HG02884 (cell line): ENCODE measurements at regions not wholly inside any gene's neighbourhood (a gene's known extent, or its start where the extent isn't known, plus 50 kb on each side); places are given as distances from the start of the nearest gene placed in this dataset.
"Not testable (repeated sequence)": the region's sequence is repeated elsewhere in the genome, so short reads cannot be mapped to it uniquely, and the experiment has no call there.

Source experiments
- ATAC-seq: cut with Tn5 transposase; IDR thresholded peaks from one replicate; pipeline ENCODE4 v1.9.1; 2021; ENCODE audit warnings: mild to moderate bottlenecking, moderate library complexity; ENCODE audit not compliant: unreplicated experiment

DNA sequence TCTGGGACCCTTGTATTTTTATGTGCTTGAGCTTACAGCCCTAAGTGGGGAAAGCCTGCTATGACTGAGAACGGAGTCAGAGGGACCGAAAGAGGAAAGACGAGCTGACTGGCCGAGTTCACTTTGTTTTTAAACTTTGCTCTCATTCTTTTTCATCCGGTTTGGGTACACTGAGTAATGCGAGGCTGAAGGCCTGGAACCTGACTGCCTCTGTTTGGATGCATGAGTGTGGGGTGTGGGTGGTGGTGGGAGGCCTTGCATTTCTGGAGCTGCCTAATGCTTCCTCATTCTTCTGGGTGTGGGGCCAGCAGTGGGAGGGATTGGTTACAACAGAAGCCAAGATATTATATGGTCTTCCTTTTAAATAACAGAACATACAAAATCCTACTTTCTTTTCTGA lies 155.5 kb downstream of the BUB3 start:
- no peak for ATAC-seq

DNA sequence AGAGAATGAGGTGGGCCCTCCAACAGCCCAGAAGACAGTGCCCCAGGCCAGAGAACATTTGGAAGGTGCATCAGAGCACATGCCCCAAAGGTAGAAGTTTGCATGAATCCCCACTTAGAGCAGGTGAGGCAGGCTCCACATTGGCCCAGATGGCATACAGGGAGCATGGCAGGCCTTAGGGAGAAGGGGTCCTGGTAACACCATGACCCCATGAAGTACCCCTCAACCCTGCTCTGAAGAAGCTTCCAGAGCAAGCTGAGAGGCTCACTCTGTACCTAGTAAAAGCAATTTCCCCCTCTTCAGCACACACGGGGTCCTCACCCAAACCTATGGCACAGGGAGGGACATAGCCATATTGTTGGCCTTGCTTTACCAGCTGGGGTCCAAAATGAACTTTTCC lies 162.6 kb downstream of the BUB3 start:
- no peak for ATAC-seq

DNA sequence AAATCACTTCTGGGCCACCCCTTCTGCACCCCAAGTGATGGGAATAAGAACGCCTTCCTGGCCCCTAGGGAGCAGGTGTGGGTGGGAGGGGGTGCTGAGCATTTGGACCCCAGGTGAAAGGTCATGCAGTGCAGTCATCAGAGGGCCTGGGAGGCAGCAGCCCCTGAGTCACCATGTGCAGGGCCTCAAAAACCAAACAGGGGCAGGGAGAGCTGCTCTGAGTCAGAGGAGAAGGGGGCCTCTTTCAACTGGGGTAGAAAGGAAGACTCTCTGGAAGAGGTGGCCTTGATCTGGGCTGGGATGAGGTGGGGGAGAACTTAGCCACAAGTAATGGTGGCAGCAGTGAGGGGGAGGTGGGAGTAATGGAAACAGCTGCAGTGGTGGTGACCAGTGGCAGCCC lies 164.3 kb downstream of the BUB3 start:
- no peak for ATAC-seq

DNA sequence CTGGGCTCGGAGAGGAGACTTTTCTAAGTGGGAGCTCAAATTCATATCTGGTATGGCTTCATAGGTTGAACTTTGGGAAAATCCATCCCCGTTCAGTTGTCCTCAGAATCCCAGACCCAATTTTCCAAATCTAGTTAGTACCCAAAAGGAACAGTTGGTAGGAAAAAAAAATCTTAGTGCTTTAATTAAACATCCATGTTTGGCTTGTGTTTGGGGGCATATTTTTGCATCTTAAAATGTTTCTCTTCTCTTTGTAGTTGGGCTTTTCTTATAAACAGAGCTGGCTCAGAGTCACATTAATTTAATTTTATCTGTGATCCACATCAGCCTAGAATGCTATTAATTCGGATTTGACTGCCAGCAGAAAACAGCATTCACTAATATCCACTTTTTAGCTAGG lies 165.9 kb downstream of the BUB3 start:
- ATAC-seq, result no peak

DNA sequence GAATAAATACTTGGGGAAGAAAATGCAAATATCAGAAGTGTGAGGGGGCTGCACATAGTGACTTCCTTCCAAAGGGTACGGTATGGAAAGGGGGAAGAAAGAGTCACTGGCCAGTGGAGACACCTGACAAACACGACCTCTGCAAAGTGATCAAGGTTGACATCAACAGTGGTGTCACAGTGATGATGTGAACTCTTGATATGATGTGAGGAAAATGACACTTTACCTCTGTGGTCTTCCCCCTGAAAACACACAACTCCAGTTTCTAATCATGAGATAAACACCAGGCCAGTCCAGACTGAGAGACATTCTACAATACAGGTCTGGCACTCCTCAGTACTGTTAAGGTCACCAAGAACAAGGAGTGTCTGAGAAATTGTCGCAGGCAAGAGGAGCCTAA lies 169.7 kb downstream of the BUB3 start:
- no peak for ATAC-seq

DNA sequence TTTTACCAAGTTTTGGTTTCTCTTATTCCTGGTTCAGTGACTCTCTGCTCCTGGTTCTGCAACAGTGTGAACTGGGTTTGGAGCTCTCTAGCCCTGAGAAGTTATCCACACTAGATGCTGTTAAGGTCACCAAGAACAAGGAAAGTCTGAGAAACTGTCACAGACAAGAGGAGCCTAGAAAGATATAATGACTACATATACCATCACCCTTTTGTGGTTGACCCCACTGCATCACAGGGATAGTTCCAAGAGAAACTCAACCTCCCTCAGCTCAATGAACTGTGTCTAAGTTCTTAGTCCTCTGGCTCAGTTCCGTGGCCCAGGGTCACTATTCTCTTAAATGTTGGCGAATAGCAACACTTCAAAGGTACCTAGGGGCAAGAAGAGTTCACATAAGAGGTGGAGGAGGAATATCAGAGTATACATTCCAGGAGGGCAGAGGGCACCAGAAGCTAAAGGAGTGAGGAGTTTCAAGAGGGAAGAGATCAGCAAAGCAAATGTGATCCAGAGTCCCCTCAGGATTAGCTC lies 171.5 kb downstream of the BUB3 start:
- no peak for ATAC-seq

DNA sequence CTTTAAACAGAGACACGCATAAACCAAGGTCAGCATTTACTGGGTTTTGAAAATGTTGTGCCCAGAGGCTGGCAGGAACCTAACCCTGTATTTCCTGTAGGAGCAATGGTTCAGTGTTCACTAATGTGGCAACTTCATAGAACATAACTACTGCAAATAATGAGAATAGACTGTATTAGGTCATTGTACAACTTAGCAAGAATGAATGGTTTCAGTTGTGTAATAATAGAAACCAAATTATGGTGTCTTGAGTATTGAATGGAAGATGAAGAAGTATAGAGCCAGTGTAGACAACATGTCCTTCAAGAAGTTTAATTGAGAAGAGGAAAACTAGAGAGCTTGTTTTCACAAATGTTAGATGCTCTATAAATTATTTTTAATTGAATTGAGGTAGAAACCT lies 172.5 kb downstream of the BUB3 start:
- ATAC-seq, result no peak

DNA sequence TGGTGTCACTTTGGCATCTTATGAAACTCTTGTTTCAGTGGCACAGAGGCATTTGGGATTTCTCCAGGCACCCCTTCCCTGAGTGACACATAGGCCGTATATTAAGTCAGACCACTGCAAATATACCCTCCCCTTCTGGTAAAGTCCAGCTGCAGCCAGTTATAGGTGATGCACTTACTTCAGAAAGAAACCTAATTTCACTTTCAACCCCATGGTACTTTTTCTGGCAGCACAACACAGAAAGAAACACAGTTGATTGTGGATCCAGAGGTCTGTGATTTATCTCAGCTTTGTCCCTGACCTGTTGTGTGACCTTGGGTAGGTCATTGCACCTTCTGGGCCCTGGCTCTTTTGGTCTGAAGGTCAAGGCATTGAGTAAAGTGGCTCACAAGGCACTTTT lies 173.2 kb downstream of the BUB3 start:
- ATAC-seq, result peak; percentile 71

DNA sequence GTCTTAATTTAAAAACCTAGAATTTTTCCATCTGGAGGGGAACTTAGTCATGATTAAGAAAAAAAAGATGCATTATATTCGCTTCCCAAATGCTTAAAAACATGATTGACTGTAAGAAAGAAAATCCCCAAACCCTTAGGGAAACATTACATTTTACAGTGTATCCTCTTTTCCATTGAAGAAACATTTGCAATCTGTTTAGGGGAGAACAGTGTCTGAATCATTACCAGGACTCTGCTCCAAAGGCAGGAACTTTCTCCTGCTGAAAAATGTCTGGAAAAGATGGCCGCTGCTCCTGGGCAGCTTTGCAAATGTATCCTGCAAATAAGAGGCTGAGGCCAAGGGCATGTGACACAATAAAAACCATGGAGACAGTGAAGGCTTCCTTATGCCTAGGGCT lies 173.7 kb downstream of the BUB3 start:
- ATAC-seq, result no peak

DNA sequence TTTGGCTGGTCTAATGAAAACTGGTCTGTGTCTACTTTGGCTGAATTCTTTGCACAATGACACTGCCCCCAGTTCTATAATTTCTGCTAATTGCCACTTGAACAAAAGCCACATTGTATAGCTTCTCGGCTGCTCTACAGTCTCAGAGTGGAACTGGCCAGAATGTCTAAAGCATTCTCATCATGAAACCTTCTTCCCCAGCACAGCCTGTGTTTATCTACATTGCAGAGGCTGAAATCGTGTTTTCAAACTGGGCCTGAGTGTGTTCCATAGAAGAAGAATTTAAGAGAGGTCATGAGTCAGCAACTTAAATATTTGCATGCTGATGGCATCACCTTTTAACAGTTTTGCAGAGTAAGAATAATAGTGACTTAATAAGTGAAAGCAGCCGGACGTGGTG lies 177.2 kb downstream of the BUB3 start:
- no peak for ATAC-seq

DNA sequence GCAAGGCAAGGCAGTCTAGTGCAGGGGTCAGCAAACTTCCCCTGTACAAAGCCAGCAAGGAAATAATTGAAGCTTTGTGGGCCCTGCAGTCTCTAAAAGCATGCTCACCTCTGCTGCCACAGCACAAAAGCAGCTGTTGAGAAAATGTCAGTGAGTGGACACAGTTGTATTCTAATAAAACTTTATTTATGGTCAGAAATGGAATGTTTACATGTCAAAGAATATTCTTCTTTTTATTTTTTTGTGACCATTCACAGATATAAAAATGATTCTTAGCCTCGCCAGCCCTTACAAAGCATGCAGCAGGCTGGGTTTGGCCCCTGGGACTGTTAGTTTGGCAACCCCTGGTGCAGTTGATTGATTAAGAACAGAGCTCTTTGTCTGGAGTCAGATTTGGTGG lies 192.4 kb downstream of the BUB3 start:
- ATAC-seq, result no peak

DNA sequence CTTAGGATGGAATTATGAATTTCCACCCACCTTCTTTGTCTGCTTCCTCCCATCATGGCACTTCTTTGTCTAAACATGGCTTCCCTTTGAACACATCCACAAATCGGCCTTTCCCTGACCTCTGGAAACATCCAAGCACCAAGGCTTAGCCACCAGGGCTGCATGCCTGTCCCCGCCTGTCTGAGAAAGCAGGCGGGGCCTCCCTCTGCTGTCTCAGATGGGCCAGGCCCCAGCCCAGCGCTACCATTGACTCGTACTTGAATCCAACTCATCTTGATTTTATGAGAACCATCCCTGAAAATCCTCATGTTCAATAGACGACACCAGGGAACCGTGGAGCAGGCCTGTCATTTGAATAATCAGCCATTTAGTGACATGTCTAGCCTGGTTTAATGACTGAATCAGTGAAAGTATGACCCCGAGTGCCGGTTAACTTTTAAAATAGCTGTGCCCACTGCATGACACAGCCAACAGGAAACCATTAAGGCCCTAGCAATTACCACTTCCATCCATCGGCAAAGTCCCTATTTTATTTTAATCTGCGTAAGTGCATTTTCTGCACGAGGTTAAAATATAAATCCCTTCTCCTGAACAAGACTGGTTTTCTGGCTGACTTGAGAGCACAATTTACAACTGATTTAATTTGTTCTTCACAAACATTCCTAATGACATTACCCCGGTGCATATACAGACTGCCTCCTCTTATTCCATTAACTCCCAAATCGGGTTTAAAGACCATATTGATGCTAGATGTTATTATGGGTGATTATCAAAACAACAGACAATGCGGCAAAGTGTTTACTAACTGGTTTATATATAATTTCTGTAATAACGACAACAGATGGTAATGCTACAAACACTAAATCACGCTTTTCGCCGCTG lies 194.7 kb downstream of the BUB3 start:
- no peak for ATAC-seq

DNA sequence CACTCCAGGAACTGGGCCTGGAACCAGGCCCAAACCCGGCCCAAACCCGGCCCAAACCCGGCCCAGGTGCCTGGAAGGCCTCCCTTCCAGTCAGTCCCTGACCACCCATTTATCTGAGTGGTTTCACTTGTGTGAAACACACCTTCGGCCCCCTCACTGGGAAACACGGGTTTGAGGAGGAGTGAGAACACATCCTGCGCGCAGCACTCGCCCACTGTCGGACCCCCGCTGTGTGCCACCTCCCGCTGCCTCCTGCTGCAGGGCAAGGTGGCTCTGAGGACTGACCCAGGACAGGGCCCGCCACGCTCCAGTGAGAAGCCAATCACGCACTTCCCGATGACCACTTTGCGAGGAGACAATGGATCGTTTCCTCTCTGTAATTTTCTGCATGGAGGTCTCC lies 197.5 kb downstream of the BUB3 start:
- ATAC-seq, result no peak

DNA sequence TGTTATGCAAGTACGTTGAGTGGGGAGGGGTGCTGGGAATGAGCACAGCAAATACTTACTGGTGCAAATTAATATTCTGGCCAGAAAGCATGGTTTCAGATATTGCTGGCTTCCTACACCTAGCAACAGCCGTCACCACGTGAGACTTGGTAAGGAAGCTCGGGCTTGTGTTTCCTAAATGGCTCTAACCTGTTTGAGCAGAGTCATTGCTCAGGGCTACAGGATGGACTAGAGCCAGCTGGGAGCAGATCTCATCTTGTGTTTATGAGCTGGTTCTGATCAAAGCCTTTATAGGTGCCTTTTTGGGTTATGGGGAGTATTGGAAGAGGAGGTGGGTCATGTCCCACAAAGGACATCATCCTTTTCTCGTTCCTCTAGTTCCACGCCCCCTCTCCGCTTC lies 200.3 kb downstream of the BUB3 start:
- ATAC-seq, result no peak

DNA sequence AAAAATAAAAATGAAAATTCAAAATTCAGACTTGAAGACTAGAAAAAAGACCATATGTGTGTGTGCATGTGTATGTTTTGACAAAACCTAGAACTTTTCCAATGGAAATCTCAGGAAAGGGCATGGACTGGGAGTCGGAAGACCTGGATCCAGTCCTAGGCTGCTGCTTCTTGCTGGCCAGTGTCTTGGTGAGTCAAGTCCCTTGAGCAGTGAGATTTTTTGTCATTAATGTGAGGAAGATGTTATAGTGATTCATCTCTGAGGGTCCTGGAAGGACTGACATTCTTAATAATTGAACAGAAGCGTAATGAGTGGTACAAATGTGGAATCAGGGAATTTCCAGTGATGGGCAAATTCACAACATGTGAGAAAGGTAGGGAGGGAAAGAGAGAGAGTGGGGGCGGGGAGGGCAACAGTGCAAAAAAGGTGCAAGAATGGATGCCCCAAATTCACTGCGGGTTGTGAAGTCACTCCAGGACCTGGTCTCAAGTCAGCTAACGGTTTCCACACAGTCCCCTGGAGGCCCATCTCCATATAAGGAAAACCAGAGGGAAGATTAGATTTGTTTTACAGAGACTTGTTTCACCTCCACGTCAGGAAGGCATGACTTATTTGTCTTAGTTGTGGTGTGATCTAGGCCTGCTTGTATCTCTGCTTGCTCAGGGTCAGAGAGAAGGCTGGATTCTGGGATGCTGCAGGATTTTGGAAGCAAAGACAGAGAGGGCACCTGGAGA lies 201.7 kb downstream of the BUB3 start:
- no peak for ATAC-seq

DNA sequence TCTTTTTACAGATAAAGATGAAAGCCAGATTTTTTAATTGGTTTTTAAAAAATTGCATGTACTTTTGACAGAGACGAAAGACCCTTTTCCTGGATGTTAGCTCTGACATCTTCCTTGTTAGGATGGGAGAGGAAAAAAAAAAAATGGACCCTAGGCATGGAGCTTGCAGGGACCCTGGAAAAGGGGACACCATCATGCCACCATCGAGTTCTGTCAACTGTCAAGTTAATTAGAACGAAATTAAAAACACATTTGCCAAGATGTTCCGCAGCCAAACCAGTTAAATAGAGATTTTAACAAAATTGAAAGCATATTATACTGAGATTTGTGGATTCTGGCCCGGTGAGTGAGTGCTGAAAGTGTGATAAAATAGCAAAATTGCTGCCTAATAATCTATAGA lies 202.6 kb downstream of the BUB3 start:
- ATAC-seq, result no peak

DNA sequence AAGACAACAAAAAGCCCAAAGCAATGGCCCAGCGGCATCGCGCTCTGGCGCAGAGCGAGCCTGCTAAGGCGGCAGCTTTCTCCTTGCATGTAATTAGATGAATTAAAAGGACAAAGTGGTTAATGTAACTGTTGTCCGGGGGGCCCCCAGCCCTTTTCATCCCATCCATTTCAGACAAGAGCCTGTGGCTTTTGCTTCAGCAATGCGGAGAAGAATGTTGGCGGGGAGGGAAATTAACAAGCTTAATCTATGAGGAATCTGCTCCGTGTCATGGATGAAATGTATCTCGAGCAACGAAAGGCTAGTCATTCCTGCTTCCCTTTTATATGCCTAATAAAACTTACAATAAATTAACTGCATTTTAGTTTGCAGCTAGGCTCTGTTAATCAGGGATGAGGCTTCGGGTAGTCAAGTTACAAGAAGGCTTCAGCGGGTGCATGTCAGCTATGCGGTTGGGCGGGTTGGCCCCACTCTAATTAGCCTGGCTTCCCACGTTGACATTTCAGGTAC lies 203.3 kb downstream of the BUB3 start:
- ATAC-seq, result no peak

DNA sequence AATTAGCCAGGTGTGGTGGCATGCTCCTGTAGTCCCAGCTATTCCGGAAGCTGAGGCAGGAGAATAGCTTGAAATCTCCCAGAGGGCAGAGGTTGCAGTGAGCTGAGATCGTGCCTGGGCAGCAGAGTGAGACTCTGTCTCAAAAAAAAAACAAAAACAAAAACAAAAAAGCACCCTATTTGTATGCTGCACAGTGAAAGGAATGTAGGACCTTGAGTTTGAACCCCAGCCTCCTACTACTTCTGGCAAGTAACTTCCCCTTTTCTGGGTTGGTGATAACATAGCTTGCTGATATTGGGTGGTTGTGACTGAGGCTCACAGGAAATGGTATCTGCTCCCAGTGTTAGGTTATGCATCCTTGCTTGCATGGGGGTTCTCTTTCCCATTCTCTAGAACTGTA lies 205.3 kb downstream of the BUB3 start:
- ATAC-seq, result no peak

DNA sequence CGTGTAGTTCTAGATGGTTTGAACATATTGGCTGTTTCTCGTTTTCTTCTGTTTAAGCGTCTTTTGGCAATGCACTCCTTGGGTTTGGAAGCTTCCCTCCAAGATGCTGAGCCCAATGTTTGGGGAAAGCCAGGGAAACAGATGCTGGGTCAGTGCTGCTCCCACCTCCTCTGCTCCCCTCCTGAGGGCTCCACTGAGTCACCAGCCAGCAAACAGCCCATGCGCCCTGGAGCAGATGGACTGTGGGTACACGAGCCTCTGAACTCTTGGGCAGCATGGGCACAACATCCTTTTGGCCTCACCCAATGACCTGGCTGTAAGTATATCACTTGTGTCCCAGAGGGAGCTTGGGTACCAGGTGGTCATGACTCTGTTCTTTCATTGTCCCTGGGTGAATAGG lies 207.6 kb downstream of the BUB3 start:
- ATAC-seq, result no peak

DNA sequence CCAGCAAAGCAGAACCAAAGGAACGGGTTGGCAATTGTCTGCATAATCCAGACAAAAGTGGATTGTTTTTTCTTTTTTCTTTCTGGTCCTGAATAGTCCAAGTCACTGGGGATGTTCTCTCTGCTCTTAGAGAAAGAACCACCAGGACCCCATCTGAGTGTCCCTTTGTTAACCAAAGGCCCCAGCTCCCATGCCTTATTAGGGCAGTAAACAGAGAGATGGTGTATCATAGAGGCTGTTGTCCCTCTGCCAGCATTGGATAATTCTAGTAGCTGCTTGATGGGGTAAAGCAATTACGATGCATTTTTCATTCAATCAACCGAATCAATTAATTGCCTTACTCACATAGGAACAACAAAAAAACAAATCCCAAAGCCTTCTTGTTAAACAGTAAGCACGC lies 213.0 kb downstream of the BUB3 start:
- ATAC-seq, result no peak

DNA sequence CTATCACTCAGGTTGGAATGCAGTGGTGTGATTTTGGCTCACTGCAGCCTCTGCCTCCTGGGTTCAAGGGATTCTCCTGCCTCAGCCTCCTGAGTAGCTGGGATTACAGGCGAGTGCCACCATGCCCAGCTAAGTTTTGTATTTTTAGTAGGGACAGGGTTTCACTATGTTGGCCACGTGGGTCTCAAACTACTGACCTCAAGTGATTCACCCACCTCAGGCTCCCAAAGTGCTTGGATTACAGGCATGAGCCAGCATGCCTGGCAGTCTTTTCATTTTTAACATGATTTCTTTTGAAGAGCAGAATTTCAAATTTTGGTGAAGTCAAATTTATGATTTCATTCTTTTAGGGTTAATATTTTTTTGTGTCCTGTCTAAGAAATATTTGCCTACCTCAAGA lies 217.4 kb downstream of the BUB3 start:
- ATAC-seq, result not testable (repeated sequence)

DNA sequence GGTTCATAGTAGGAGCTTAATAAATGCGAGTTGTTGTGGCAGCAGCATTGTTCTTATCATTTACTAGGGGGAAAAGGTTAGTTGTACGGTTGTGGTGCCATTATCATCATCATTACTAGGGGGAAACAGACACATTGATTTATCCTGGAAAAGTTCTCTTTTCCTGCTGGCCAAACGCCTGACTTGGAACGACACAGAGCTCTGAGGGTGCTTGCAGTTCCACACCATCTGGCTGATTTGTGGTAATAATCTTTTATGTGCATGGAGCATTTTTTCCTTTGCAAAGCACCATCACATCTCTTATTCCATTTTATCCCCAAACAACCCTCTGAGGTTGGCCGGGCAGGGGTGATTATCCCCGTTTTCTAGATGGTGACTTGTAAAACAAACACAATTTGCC lies 219.4 kb downstream of the BUB3 start:
- ATAC-seq, result no peak
